Activated CD4-positive, alpha-beta T cell treated with anti-CD3 and anti-CD28 coated beads, Interleukin-2, amount 50 U/mL, for 48 hours (primary cell): ENCODE measurements at regions not wholly inside any gene's neighbourhood (a gene's known extent, or its start where the extent isn't known, plus 50 kb on each side); places are given as distances from the start of the nearest gene placed in this dataset.
A peak's percentile ranks its signal among the peaks of the same experiment; 100 is the strongest.

Experiments used
- DNase-seq, 2 experiments: peaks; one replicate each; pipeline ENCODE4 v3.0.0-alpha.2; 2020

DNA sequence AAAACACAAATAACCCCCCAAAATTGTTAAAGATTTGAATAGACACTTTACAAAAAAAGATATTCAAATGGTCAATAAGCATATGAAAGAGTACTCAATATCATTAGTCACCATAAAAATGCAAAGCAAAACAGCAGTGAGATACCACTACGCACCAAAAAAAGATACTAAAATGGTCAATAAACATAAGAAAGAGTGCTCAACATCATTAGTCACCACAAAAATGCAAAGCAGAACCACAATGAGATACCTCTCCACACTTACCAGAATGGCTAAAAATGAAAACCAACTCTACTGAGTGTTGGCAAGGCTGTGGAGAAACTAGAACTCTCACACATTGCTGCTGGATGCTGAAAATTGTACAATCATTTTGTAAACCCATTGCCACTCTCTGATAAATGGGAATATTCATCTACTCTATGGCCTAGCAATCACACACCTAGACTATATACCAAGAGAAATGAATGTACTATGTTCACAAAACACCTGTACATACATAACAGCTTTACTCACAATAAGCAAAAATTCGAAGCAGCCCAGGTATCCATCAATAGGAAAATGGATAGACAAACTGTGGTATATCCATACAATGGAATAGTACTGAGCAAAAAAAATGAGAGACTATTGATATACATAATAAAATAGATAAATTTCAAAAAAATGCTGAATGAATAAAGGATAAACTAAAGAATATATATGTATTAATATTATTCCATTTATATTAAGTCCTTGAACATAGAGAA, 205.0 kb upstream of the DAPK1 start:
- DNase-seq, result no peak

GRCh38 chr9:87294126-87294525, 203.5 kb upstream of the DAPK1 start:
- no peak for DNase-seq

DNA sequence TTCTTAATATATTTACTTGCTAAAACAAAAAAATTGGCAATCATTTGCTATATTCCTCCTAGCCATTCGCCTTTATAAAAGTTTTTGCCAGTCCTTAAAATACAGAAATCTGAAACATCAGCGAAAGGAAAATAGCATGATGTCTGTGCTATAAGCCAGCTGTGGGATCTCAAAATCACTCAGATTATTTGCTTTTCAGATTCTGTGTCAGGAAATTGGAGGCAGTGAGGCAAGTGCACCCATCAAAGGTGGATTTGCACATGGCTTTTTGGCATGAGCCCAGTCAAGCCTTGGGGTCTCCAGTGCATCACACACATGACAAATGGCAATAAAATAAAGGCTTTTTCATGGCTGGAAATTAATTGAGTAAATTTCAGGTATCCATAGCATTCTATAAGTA, 196.8 kb upstream of the DAPK1 start:
- no peak for DNase-seq

- DNase-seq, result no peak
These were observed 196.3 kb upstream of the DAPK1 start for GRCh38 chr9:87301371-87301770.

DNA sequence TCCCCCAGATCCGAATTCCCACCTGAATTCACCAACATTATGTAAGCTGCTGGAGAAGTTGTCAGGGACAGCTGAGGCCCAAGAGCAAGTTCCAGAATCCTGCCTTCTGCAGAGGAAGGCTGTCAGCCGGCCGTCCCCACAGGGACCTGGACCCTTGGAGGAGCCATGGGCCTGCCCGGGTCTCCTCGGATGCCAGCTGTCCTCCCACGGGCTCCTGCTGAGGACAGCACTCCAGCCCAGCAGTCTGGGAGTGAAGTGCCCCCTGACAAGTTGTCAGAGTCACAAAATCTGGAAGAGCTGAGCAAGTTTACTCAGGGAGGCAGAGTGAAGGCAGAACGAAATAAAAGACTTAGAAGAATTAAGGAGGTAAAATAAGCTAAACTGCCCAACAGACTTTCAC, 192.5 kb upstream of the DAPK1 start:
- no peak for DNase-seq

DNA sequence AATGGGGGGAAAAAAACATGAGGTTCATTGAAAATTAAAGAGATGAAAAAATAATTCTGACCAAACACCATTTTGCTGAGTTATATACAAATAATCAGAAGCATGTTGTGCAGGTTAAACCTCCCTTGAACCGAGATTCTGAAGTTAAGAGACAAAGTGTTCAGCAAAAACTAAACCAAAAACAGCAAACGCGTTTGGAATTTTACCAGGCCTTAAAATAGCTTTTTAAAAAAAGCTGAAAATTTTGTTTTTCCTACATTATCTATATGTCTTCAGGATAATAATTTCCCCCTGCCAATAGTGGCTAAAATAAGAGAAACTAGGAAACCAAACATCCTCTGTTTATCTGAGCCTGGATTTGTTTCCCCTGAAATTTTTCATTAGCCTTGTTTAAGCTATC, 191.7 kb upstream of the DAPK1 start:
- DNase-seq, result no peak

DNA sequence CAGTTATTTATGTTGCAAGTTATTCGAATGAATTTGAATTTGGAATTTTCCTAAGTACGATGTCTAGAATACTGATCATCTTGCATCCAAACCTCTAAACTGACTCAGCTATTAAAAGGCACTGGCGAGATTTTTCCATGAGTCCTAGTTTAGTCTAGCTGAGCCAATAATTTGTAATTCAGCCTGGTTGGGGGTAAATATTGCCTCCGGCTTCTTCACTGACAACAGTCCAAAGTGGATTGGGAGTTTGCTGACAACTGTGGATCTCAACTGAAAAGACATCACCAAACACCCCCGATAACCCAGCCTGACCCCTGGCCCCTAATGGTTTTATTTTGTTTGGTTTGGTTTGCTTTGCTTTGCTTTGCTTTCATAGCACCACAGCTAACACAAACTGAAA, 189.8 kb upstream of the DAPK1 start:
- no peak for DNase-seq

GRCh38 chr9:87309236-87309635, 188.4 kb upstream of the DAPK1 start:
- no peak for DNase-seq

GRCh38 chr9:87310827-87311523, 186.7 kb upstream of the DAPK1 start:
- no peak for DNase-seq

- no peak for DNase-seq
These were observed 178.0 kb upstream of the DAPK1 start for GRCh38 chr9:87319656-87320055.

- no peak for DNase-seq
These were observed 177.4 kb upstream of the DAPK1 start for GRCh38 chr9:87320146-87320884.

DNA sequence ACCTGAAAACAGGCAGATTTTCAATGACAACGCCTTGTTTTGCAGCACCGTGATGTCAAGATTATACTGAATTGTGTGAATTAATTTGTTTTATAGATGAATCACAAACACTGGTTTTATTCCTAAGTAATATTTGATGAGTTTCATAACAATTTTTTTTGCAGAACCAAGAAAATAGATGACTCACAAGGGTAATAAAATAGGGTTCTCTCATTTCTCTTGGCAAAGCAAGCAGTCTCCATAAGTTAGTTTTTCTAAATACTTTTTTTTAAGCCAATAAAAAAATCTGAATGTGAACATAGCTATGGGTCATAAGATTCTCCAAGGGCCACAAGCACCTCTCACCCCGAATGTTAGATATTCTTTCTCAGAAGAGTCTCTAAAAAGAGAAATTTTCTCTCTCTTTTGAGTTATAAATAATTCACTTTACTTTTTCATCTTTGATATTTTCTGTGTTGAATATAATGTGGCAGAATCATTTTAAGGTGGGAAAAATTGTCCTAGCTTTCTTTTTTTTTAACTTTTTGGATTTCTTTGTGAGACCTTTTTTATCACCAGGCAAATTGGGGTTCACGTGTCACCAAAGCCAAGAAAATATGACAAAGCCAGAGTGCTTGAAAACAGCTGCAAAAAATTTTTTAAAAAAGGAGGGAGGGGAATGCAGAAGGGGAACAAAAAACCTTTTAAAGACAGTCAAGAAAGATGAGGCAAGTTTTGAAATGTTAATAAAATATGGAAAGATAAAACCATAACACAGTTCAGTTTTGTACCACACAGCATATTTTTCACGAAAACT, 174.6 kb upstream of the DAPK1 start:
- no peak for DNase-seq

DNA sequence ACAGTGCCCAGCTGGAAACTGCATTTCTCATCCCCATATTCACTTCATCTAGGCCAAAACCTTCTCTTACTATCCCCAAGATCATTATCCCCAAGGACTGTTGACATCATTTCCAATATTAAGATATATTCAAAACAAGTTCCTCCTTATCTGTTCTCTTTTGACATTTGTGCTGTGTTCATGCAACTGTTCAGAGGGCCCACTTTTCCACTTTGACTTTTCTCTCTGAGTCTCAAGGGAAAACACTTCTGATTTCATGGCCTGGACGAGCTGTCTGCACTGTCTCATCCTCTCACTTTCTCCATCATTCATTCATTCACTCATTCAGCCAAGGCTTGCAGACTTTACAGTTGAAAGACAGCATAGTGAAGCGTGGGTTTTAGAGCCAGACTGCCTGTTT, 173.7 kb upstream of the DAPK1 start:
- no peak for DNase-seq

DNA sequence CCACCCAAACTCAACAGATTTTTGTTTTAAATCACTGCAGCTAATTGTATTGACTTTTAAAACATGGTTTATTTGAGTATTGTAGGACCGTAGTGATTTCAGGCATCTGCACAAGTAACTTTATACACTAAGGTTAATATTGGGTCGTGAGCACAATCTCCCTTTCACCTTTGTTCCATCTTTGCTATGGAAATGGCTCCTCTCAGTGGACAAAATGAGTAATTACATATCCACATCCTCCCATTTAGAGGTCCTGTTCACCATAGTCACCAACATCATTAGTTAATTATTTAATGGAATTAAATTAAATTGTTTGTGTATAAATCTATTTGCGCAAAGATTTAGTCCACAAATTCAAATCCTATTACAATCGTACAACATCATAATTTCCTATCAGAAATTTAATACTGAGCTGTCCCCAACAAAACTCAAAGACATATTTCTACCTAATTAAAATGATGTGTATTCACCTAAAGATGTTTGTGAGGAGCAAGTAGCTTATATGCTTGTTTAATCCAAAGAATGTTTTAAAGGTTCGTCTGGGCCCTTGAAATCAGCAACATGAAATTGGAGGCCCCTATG, 173.0 kb upstream of the DAPK1 start:
- no peak for DNase-seq

GRCh38 chr9:87327575-87328125, 170.0 kb upstream of the DAPK1 start:
- no peak for DNase-seq

DNA sequence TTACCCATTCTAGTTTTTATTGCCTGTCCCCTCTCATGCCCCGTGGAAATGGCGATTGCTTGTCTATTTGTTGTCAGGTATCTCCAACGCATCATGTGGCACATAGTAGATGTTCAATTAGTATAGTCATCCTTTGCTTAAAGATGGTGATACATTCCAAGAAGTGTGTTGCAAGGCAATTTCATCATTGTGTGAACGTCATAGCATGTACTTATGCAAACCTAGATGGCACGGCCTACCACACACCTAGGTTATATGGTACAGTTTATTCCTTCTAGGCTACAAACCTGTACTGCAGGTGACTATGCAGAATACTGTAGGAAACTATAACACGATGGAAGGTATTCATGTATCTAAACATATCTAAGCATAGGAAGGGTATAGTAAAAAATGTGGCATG, 163.9 kb upstream of the DAPK1 start:
- DNase-seq, result no peak

DNA sequence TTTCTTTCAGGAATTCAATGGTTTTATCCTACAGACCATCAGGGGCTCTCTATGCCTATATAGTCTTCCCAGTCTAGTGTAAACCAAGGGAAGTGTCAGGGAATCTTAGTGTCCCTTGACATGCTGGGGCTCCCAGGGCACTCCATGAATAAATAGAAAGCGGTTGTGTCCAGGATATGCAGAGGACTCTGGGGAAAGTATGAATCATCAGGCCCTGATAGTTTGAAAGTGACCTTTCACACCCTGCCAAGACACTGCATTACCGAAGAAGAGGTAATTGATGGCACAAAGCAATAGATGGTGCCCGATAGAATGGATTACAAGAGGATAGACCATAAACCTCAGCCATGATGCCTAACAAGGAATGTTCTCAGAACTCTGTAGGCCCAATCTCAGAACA, 163.3 kb upstream of the DAPK1 start:
- DNase-seq, result no peak

DNA sequence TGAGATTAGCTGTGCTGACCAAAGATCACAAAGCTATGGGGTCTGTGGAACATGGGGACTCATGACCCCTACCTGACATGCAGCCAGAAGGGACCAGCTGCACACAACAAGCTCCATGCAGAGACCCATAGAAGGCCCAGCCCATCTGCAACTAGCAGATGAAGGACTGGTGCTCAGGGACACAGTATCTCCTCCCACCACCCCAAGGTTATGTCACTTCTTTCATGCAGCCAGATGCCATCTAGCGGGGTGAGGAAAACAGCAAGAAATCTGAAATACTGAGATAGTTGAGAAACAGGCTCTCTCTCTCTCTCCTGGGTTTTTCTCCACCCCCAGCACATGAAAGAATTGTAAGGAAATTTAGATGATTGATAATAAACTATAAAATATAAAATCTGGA, 161.3 kb upstream of the DAPK1 start:
- no peak for DNase-seq

DNA sequence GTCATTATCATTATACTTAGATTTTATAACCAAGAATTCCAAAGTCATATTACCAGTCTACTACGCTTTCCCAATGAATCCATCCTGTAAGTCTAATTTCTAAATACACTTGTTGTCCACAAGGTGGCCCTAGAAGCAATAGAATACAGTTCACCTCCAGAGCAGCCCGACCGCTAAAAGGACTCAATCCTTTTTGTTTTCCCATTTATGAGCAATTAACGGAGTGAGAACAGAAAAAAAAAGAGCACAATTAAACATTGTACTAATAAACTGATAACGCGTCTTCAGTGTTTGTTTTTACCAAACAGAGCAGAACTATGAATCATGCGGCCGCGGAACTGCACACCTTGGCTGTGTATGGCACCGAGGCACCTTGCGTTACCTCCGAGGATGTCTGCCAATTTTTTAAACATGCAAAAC, 160.7 kb upstream of the DAPK1 start:
- peak; percentile 8 to 19 for DNase-seq

- no peak for DNase-seq
These were observed 160.2 kb upstream of the DAPK1 start for GRCh38 chr9:87337335-87338087.

- no peak for DNase-seq
These were observed 159.3 kb upstream of the DAPK1 start for GRCh38 chr9:87338088-87338989.
